HEK293 (cell line): ENCODE measurements at regions not wholly inside any gene's neighbourhood (a gene's known extent, or its start where the extent isn't known, plus 50 kb on each side); places are given as distances from the start of the nearest gene placed in this dataset.

ENCODE experiments used
- CTCF ChIA-PET: fragments of 350-600 bp; formaldehyde crosslinking; extraction: SDS; loops from one replicate; lab custom pipeline; 2021; ENCODE audit warnings: antibody characterized with exemption; lab: Yijun Ruan, JAX
- POLR2A ChIA-PET: fragments of 300-600 bp; formaldehyde crosslinking; extraction: SDS; loops from one replicate; lab custom pipeline; 2020; ENCODE audit warnings: antibody characterized with exemption, inconsistent platforms; lab: Yijun Ruan, JAX
- H3K27ac ChIP-seq: fragments of 200-500 bp; sonication (Bioruptor generic); 2 replicates; pipeline ENCODE4 v1.5.1; 2014; ENCODE audit warnings: low read depth, low read length, control low read depth, inconsistent platforms; ENCODE audit errors: extremely low read depth
- H3K36me3 ChIP-seq, 2 experiments: fragments of 200-500 bp in 1 of 2; sonication (Bioruptor generic) in 1 of 2; 1 replicate in 1 of 2; 2 replicates in 1 of 2; pipeline ENCODE4 v1.5.1; 2014 to 2017; ENCODE audit warnings: inconsistent platforms in 2 of 2, low read length in 2 of 2; ENCODE audit not compliant: control insufficient read depth in 2 of 2, insufficient read depth in 1 of 2
- H3K4me1 ChIP-seq: fragments of 200-500 bp; sonication (Bioruptor generic); 2 replicates; pipeline ENCODE4 v1.5.1; 2014; ENCODE audit warnings: mild to moderate bottlenecking, low read length, inconsistent platforms; ENCODE audit not compliant: control insufficient read depth, insufficient read depth
- H3K4me3 ChIP-seq: 2 replicates; pipeline ENCODE4 v1.5.1; 2011; ENCODE audit warnings: low read depth, mild to moderate bottlenecking, control low read depth, low read length, moderate library complexity
- H3K9me3 ChIP-seq: fragments of 200-500 bp; sonication (Bioruptor generic); 2 replicates; pipeline ENCODE4 v1.5.1; 2014; ENCODE audit warnings: low read depth, low read length, inconsistent platforms; ENCODE audit not compliant: control insufficient read depth, insufficient read depth
- SP7 ChIP-seq: fragments of 450-650 bp; formaldehyde crosslinking; IDR thresholded peaks from 2 replicates; pipeline ENCODE4 v1.5.1; 2016; ENCODE audit warnings: missing biosample characterization, missing genetic modification characterization
- ZNF146 ChIP-seq: fragments of 450-650 bp; formaldehyde crosslinking; IDR thresholded peaks from 2 replicates; pipeline ENCODE4 v1.5.1; 2016; ENCODE audit warnings: missing biosample characterization, missing genetic modification characterization
- ZNF214 ChIP-seq: fragments of 450-650 bp; formaldehyde crosslinking; IDR thresholded peaks from 2 replicates; pipeline ENCODE4 v1.5.1; 2017; ENCODE audit warnings: missing biosample characterization, mild to moderate bottlenecking, missing genetic modification characterization, borderline replicate concordance
- ZNF362 ChIP-seq: fragments of 450-650 bp; formaldehyde crosslinking; IDR thresholded peaks from 2 replicates; pipeline ENCODE4 v1.5.1; 2016; ENCODE audit warnings: missing biosample characterization, missing genetic modification characterization
- ZNF391 ChIP-seq: fragments of 450-650 bp; formaldehyde crosslinking; IDR thresholded peaks from 2 replicates; pipeline ENCODE4 v1.5.1; 2016; ENCODE audit warnings: low read depth, missing biosample characterization, missing genetic modification characterization, borderline replicate concordance
- ZNF416 ChIP-seq: fragments of 450-650 bp; formaldehyde crosslinking; IDR thresholded peaks from 2 replicates; pipeline ENCODE4 v1.5.1; 2016; ENCODE audit warnings: missing biosample characterization, missing genetic modification characterization
- ZNF513 ChIP-seq: fragments of 450-650 bp; IDR thresholded peaks from 2 replicates; pipeline ENCODE4 v1.5.1; 2018; ENCODE audit warnings: missing biosample characterization, missing genetic modification characterization
- ZNF548 ChIP-seq: fragments of 450-650 bp; formaldehyde crosslinking; IDR thresholded peaks from 2 replicates; pipeline ENCODE4 v1.5.1; 2016; ENCODE audit warnings: missing biosample characterization, missing genetic modification characterization
- ZNF654 ChIP-seq: fragments of 450-650 bp; formaldehyde crosslinking; IDR thresholded peaks from 2 replicates; pipeline ENCODE4 v1.5.1; 2016; ENCODE audit warnings: low read depth, missing biosample characterization, missing genetic modification characterization
- ZNF677 ChIP-seq: fragments of 450-650 bp; IDR thresholded peaks from 2 replicates; pipeline ENCODE4 v1.5.0; 2018; ENCODE audit warnings: missing biosample characterization, mild to moderate bottlenecking, missing genetic modification characterization, moderate library complexity
- ZNF701 ChIP-seq: fragments of 450-650 bp; formaldehyde crosslinking; IDR thresholded peaks from 2 replicates; pipeline ENCODE4 v1.5.1; 2016; ENCODE audit warnings: missing biosample characterization, missing genetic modification characterization
- ZNF776 ChIP-seq: fragments of 450-650 bp; formaldehyde crosslinking; IDR thresholded peaks from 2 replicates; pipeline ENCODE4 v1.5.0; 2017; ENCODE audit warnings: missing biosample characterization, missing genetic modification characterization, borderline replicate concordance
- ZNF792 ChIP-seq: fragments of 450-650 bp; formaldehyde crosslinking; IDR thresholded peaks from 2 replicates; pipeline ENCODE4 v1.5.1; 2016; ENCODE audit warnings: missing biosample characterization, missing genetic modification characterization
- ZSCAN16 ChIP-seq: fragments of 450-650 bp; formaldehyde crosslinking; IDR thresholded peaks from 2 replicates; pipeline ENCODE4 v1.5.1; 2016; ENCODE audit warnings: missing biosample characterization, missing genetic modification characterization
- ZSCAN30 ChIP-seq: fragments of 450-650 bp; IDR thresholded peaks from 2 replicates; pipeline ENCODE4 v1.5.1; 2018; ENCODE audit warnings: missing biosample characterization, mild to moderate bottlenecking, missing genetic modification characterization, moderate library complexity
- TF ChIP-seq, protein P1 (sequence below): fragments of 450-650 bp; formaldehyde crosslinking; IDR thresholded peaks from 2 replicates; pipeline ENCODE4 v1.5.1; 2016; ENCODE audit warnings: missing biosample characterization, missing genetic modification characterization
- TF ChIP-seq, protein P2 (sequence below): fragments of 450-650 bp; formaldehyde crosslinking; IDR thresholded peaks from 2 replicates; pipeline ENCODE4 v1.5.1; 2017; ENCODE audit warnings: missing biosample characterization, missing genetic modification characterization

GRCh38 chr10:10848488-10849111, 169.1 kb upstream of the CELF2 start (continued):
- TF ChIP-seq ZNF776 (tag by site-specific recombination) (no peak), ZNF362 (tag by site-specific recombination) (no peak)

- Histone ChIP-seq H3K4me1 (no peaks in the 10 kb centered on the region), H3K27ac (no peak overlapping the region), H3K36me3 (no peaks in the 10 kb centered on the region), H3K4me3 (no peak overlapping the region), H3K9me3 (no peaks in the 10 kb centered on the region)
- ChIA-PET POLR2A (no interaction called here), CTCF (no interaction called here)
- TF ChIP-seq ZNF391 (no peak), ZNF146 (tag by site-specific recombination) (no peak), ZSCAN30 (tag by site-specific recombination) (no peak), ZNF654 (no peak), ZNF416 (tag by site-specific recombination) (no peak)
- TF ChIP-seq, protein P1, sequence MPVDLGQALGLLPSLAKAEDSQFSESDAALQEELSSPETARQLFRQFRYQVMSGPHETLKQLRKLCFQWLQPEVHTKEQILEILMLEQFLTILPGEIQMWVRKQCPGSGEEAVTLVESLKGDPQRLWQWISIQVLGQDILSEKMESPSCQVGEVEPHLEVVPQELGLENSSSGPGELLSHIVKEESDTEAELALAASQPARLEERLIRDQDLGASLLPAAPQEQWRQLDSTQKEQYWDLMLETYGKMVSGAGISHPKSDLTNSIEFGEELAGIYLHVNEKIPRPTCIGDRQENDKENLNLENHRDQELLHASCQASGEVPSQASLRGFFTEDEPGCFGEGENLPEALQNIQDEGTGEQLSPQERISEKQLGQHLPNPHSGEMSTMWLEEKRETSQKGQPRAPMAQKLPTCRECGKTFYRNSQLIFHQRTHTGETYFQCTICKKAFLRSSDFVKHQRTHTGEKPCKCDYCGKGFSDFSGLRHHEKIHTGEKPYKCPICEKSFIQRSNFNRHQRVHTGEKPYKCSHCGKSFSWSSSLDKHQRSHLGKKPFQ = no peak
Observed at GRCh38 chr10:10849306-10849705, 168.4 kb upstream of the CELF2 start.

GRCh38 chr10:10850214-10850613, 167.5 kb upstream of the CELF2 start:
- ChIA-PET CTCF (no interaction called here), POLR2A (no interaction called here)
- no peak overlapping the region for H3K27ac ChIP-seq
- H3K4me1 ChIP-seq = no peaks in the 10 kb centered on the region
- no peak overlapping the region for H3K4me3 ChIP-seq
- no peaks in the 10 kb centered on the region for H3K36me3 ChIP-seq
- no peaks in the 10 kb centered on the region for H3K9me3 ChIP-seq
- TF ChIP-seq ZNF677 (no peak), ZNF548 (tag by site-specific recombination) (no peak), ZSCAN16 (tag by site-specific recombination) (no peak)

DNA sequence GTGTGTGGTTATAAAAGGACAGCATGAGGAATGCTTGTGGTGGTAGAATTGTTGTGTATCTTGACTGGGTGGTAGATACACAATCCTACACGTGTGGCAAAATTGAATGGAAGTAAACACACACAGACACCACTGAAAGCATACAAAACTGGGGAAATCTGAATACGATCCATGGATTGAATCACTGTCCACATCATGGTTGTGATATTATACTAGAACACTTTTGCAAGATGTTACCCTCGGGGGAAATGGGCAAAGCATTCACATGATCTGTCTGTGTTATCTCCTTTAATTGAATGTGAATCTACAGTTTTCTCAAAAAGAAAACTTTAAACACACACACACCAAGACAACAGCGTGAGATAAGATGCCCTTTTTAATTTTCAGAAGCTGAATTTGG, 165.2 kb upstream of the CELF2 start:
- H3K9me3 ChIP-seq = no peaks in the 10 kb centered on the region
- ChIA-PET CTCF (no interaction called here), POLR2A (no interaction called here)
- H3K27ac ChIP-seq = no peak overlapping the region
- no peak for TF ChIP-seq ZNF214 (tag by site-specific recombination)
- TF ChIP-seq ZNF701 (tag by site-specific recombination) = no peak
- TF ChIP-seq SP7 (tag by site-specific recombination) = no peak
- no peak for TF ChIP-seq ZNF513 (tag by site-specific recombination)
- TF ChIP-seq, protein P2, sequence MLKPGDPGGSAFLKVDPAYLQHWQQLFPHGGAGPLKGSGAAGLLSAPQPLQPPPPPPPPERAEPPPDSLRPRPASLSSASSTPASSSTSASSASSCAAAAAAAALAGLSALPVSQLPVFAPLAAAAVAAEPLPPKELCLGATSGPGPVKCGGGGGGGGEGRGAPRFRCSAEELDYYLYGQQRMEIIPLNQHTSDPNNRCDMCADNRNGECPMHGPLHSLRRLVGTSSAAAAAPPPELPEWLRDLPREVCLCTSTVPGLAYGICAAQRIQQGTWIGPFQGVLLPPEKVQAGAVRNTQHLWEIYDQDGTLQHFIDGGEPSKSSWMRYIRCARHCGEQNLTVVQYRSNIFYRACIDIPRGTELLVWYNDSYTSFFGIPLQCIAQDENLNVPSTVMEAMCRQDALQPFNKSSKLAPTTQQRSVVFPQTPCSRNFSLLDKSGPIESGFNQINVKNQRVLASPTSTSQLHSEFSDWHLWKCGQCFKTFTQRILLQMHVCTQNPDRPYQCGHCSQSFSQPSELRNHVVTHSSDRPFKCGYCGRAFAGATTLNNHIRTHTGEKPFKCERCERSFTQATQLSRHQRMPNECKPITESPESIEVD (tag by site-specific recombination) = no peak
- TF ChIP-seq ZNF792 (tag by site-specific recombination) = no peak
- H3K4me1 ChIP-seq = no peaks in the 10 kb centered on the region
- no peak overlapping the region for H3K4me3 ChIP-seq
- H3K36me3 ChIP-seq = no peaks in the 10 kb centered on the region
